H9 (cell line): ENCODE measurements at regions not wholly inside any gene's neighbourhood (a gene's known extent, or its start where the extent isn't known, plus 50 kb on each side); places are given as distances from the start of the nearest gene placed in this dataset.

Source experiments
- DNase-seq: peaks from one replicate; pipeline ENCODE4 v3.0.0-alpha.2; 2017
- H2AFZ ChIP-seq: one replicate; pipeline ENCODE4 v1.6.1; 2013; ENCODE audit warnings: mild to moderate bottlenecking, low read length, control low read depth, moderate library complexity
- H2AK5ac ChIP-seq: 2 replicates; pipeline ENCODE4 v1.6.1; 2013; ENCODE audit warnings: low read length, control low read depth, mixed read lengths; ENCODE audit not compliant: insufficient read length
- H2BK120ac ChIP-seq: one replicate; pipeline ENCODE4 v1.6.1; 2013; ENCODE audit warnings: low read depth, mild to moderate bottlenecking, low read length, control low read depth, inconsistent platforms; ENCODE audit not compliant: poor library complexity, severe bottlenecking
- H2BK12ac ChIP-seq: 2 replicates; pipeline ENCODE4 v1.6.1; 2013; ENCODE audit warnings: low read length, control low read depth, mixed read lengths, low read depth; ENCODE audit not compliant: insufficient read length
- H2BK15ac ChIP-seq: 2 replicates; pipeline ENCODE4 v1.6.1; 2013; ENCODE audit warnings: low read depth, low read length, control low read depth
- H2BK20ac ChIP-seq: one replicate; pipeline ENCODE4 v1.6.1; 2013; ENCODE audit warnings: low read depth, mild to moderate bottlenecking, low read length, control low read depth, inconsistent platforms; ENCODE audit not compliant: poor library complexity, severe bottlenecking
- H2BK5ac ChIP-seq: 2 replicates; pipeline ENCODE4 v1.6.1; 2013; ENCODE audit warnings: low read length, control low read depth, mixed read lengths; ENCODE audit not compliant: insufficient read length
- H3K14ac ChIP-seq: 2 replicates; pipeline ENCODE4 v1.6.1; 2013; ENCODE audit warnings: low read length, control low read depth; ENCODE audit not compliant: insufficient read depth
- H3K18ac ChIP-seq: 2 replicates; pipeline ENCODE4 v1.6.1; 2013; ENCODE audit warnings: low read depth, mild to moderate bottlenecking, mixed read lengths, low read length, control low read depth; ENCODE audit not compliant: insufficient read length
- H3K23ac ChIP-seq: 2 replicates; pipeline ENCODE4 v1.6.1; 2013; ENCODE audit warnings: low read length, control low read depth, mixed read lengths, low read depth; ENCODE audit not compliant: insufficient read length
- H3K23me2 ChIP-seq: 2 replicates; pipeline ENCODE4 v1.6.1; 2013; ENCODE audit warnings: low read depth, mild to moderate bottlenecking, mixed read lengths, low read length, control low read depth; ENCODE audit not compliant: insufficient read length, poor library complexity, severe bottlenecking
- H3K27ac ChIP-seq: 2 replicates; pipeline ENCODE4 v1.5.1; 2013; ENCODE audit warnings: low read length, control low read depth, mixed read lengths, low read depth; ENCODE audit not compliant: insufficient read length
- H3K27me3 ChIP-seq: 2 replicates; pipeline ENCODE4 v1.6.1; 2013; ENCODE audit warnings: low read length, control low read depth, inconsistent platforms; ENCODE audit not compliant: insufficient read depth
- H3K4ac ChIP-seq: 2 replicates; pipeline ENCODE4 v1.6.1; 2013; ENCODE audit warnings: low read depth, mild to moderate bottlenecking, control low read depth, inconsistent platforms, low read length, moderate library complexity
- H3K4me1 ChIP-seq: 2 replicates; pipeline ENCODE4 v1.6.1; 2013; ENCODE audit warnings: low read length, control low read depth, inconsistent platforms; ENCODE audit not compliant: insufficient read depth
- H3K4me2 ChIP-seq: 2 replicates; pipeline ENCODE4 v1.6.1; 2013; ENCODE audit warnings: low read length, control low read depth, mixed read lengths; ENCODE audit not compliant: insufficient read length, insufficient read depth
- H3K56ac ChIP-seq: 2 replicates; pipeline ENCODE4 v1.6.1; 2013; ENCODE audit warnings: low read depth, mild to moderate bottlenecking, mixed read lengths, low read length, control low read depth; ENCODE audit not compliant: insufficient read length
- H3K79me1 ChIP-seq: 2 replicates; pipeline ENCODE4 v1.6.1; 2013; ENCODE audit warnings: low read depth, mild to moderate bottlenecking, moderate library complexity, low read length, control low read depth, inconsistent platforms; ENCODE audit not compliant: insufficient read depth, poor library complexity, severe bottlenecking
- H3K79me2 ChIP-seq: 2 replicates; pipeline ENCODE4 v1.6.1; 2013; ENCODE audit warnings: low read length, control low read depth, inconsistent platforms; ENCODE audit not compliant: insufficient read depth
- H3K9ac ChIP-seq: 2 replicates; pipeline ENCODE4 v1.6.1; 2013; ENCODE audit warnings: low read length, control low read depth, mixed read lengths; ENCODE audit not compliant: insufficient read length; ENCODE audit errors: extremely low read depth
- H3K9me3 ChIP-seq: one replicate; pipeline ENCODE4 v1.6.1; 2013; ENCODE audit warnings: low read depth, low read length, inconsistent platforms; ENCODE audit not compliant: control insufficient read depth
- H3T11ph ChIP-seq: one replicate; pipeline ENCODE4 v1.6.1; 2013; ENCODE audit warnings: mild to moderate bottlenecking, low read length, control low read depth, inconsistent platforms
- H4K20me1 ChIP-seq: one replicate; pipeline ENCODE4 v1.6.1; 2013; ENCODE audit not compliant: control insufficient read depth, insufficient read length, insufficient read depth
- H4K5ac ChIP-seq: 2 replicates; pipeline ENCODE4 v1.6.1; 2013; ENCODE audit warnings: low read depth, mild to moderate bottlenecking, mixed read lengths, low read length, control low read depth; ENCODE audit not compliant: insufficient read length
- H4K8ac ChIP-seq: replicated peaks from 2 replicates; pipeline ENCODE4 v1.6.1; 2013; ENCODE audit warnings: low read length, control low read depth, mixed read lengths, low read depth; ENCODE audit not compliant: insufficient read length
- H4K91ac ChIP-seq: 2 replicates; pipeline ENCODE4 v1.6.1; 2013; ENCODE audit warnings: low read depth, mild to moderate bottlenecking, moderate library complexity, mixed read lengths, low read length, control low read depth; ENCODE audit not compliant: insufficient read length
- H3K27ac Mint-ChIP-seq, 3 experiments: 2 replicates in 2 of 3; 3 replicates in 1 of 3; pipeline ENCODE4 v1.8.0; 2020 to 2021; ENCODE audit warnings: mixed read lengths in 3 of 3, mild to moderate bottlenecking in 1 of 3, moderate library complexity in 1 of 3
- H3K27me3 Mint-ChIP-seq: 2 replicates; pipeline ENCODE4 v1.8.0; 2021; ENCODE audit warnings: low read depth, mild to moderate bottlenecking, moderate library complexity, mixed read lengths
- H3K36me3 Mint-ChIP-seq, 3 experiments: 2 replicates in 2 of 3; 3 replicates in 1 of 3; pipeline ENCODE4 v1.8.0; 2020 to 2021; ENCODE audit warnings: low read depth in 3 of 3, mixed read lengths in 3 of 3; ENCODE audit not compliant: insufficient read depth in 1 of 3
- H3K4me1 Mint-ChIP-seq, 2 experiments: 2 replicates each; pipeline ENCODE4 v1.8.0; 2020; ENCODE audit warnings: mixed read lengths in 2 of 2
- H3K4me3 Mint-ChIP-seq, 2 experiments: 2 replicates in 1 of 2; 3 replicates in 1 of 2; pipeline ENCODE4 v1.8.0; 2020 to 2021; ENCODE audit warnings: mild to moderate bottlenecking in 2 of 2, mixed read lengths in 2 of 2, moderate library complexity in 1 of 2
- H3K9me3 Mint-ChIP-seq, 2 experiments: 2 replicates in 1 of 2; 3 replicates in 1 of 2; pipeline ENCODE4 v1.8.0; 2020; ENCODE audit warnings: mild to moderate bottlenecking in 2 of 2, mixed read lengths in 2 of 2, moderate library complexity in 1 of 2
- CTCF ChIP-seq: fragments of 200-600 bp; sonication (generic); conservative IDR thresholded peaks from 3 replicates; pipeline ENCODE4 v1.8.0; 2021; ENCODE audit warnings: antibody characterized with exemption, mild to moderate bottlenecking
- WGBS: extraction: QIAGEN DNeasy Blood & Tissue Kit; methylation state at CpG from one replicate; pipeline ENCODE4 v1.1.7; 2013; ENCODE audit warnings: missing lambda C conversion rate, low lambda C conversion rate, mixed read lengths; ENCODE audit not compliant: insufficient read length; ENCODE audit errors: extremely low coverage; 5-methylcytosine and 5-hydroxymethylcytosine counted together

- Histone ChIP-seq H3K27ac (no peak overlapping the region), H2BK15ac (no peak overlapping the region), H4K8ac (no peak overlapping the region), H4K91ac (no peak overlapping the region), H3K27me3 (no peaks in the 10 kb centered on the region), H2AK5ac (no peak overlapping the region), H4K5ac (no peak overlapping the region), H4K20me1 (no peaks in the 10 kb centered on the region), H3K4me1 (no peaks in the 10 kb centered on the region; the same call in 1 of the 2 replicates), H3K4ac (no peak overlapping the region), H3K14ac (no peak overlapping the region), H3K23ac (no peak overlapping the region), H2BK120ac (no peak overlapping the region), H2BK12ac (no peak overlapping the region), H2BK5ac (no peak overlapping the region), H3K23me2 (peaks cover 2% of the 10 kb centered on the region), H2BK20ac (no peak overlapping the region), H3K4me2 (no peak overlapping the region), H3K18ac (no peak overlapping the region), H2AFZ (no peak overlapping the region), H3K9ac (no peak overlapping the region), H3K9me3 (no peaks in the 10 kb centered on the region), H3T11ph (no peak overlapping the region), H3K79me2 (no peaks in the 10 kb centered on the region), H3K79me1 (no peaks in the 10 kb centered on the region), H3K56ac (no peak overlapping the region)
- H3K36me3 Mint-ChIP-seq = no peaks in the 10 kb centered on the region
- no peaks in the 10 kb centered on the region for H3K9me3 Mint-ChIP-seq
- H3K4me3 Mint-ChIP-seq = no peak overlapping the region
- peak; percentile 11 for DNase-seq
- H3K4me1 Mint-ChIP-seq = no peaks in the 10 kb centered on the region
- WGBS = no CpG with 5 or more reads among the region's 3 CpGs
- no peak overlapping the region for H3K27ac Mint-ChIP-seq
- peaks cover 50% of the 10 kb centered on the region for H3K27me3 Mint-ChIP-seq
- no peak for TF ChIP-seq CTCF
These were observed 111.5 kb upstream of the WSCD2 start for GRCh38 chr12:108017472-108018057.
